GM12874 (cell line): ENCODE measurements at regions not wholly inside any gene's neighbourhood (a gene's known extent, or its start where the extent isn't known, plus 50 kb on each side); places are given as distances from the start of the nearest gene placed in this dataset.
A peak's percentile ranks its signal among the peaks of the same experiment; 100 is the strongest.

Experiments
- CTCF ChIP-seq: IDR thresholded peaks from 2 replicates; pipeline ENCODE4 v1.5.1; 2011; ENCODE audit warnings: low read depth, mild to moderate bottlenecking, control low read depth, low read length, moderate library complexity; ENCODE audit not compliant: insufficient read depth

GRCh38 chr15:30755036-30755687, 129.2 kb downstream of the ARHGAP11B start:
- TF ChIP-seq CTCF: peak; percentile 38; the same call in 1 of the 2 replicates

- TF ChIP-seq CTCF: no peak
Measured at GRCh38 chr15:30770759-30771158, 133.0 kb upstream of the FAN1 start.

- TF ChIP-seq CTCF: no peak
Measured at GRCh38 chr15:30783019-30783418, 120.7 kb upstream of the FAN1 start.

GRCh38 chr15:30788595-30788994, 115.1 kb upstream of the FAN1 start:
- no peak for TF ChIP-seq CTCF

- TF ChIP-seq CTCF: no peak
Measured at GRCh38 chr15:30791239-30792175, 112.2 kb upstream of the FAN1 start.

GRCh38 chr15:30794388-30794787, 109.3 kb upstream of the FAN1 start:
- TF ChIP-seq CTCF: no peak

- peak; percentile 43; the same call in 1 of the 2 replicates for TF ChIP-seq CTCF
Measured at GRCh38 chr15:30799565-30799964, 104.2 kb upstream of the FAN1 start.
